ENCODE measurements at regions not wholly inside any gene's neighbourhood (a gene's known extent, or its start where the extent isn't known, plus 50 kb on each side); places are given as distances from the start of the nearest gene placed in this dataset.

GRCh38 chr1:90176530-90176929 lies 181.6 kb downstream of the ZNF326 start:
- H3K27me3 ChIP-seq (ENCODE audit: insufficient read depth, low read length): no peaks in the 10 kb centered on the region
- no peaks in the 10 kb centered on the region for H3K9me2 ChIP-seq (ENCODE audit: low read depth, low read length)
- no peak overlapping the region for H3K4me3 ChIP-seq (ENCODE audit: low read depth, low read length, poor library complexity, severe bottlenecking)
- TF ChIP-seq EZH2 (IDR thresholded peaks at IDR 0.05; ENCODE audit: borderline replicate concordance, low read length): no peak
- TF ChIP-seq CTCF (IDR thresholded peaks at IDR 0.05; ENCODE audit: low read length): no peak
- no peaks in the 10 kb centered on the region for H3K79me2 ChIP-seq (ENCODE audit: insufficient read depth, low read length)
- H3F3A ChIP-seq (ENCODE audit: insufficient read depth, low read length): no peaks in the 10 kb centered on the region
- no peak overlapping the region for H3K4me2 ChIP-seq (ENCODE audit: low read length)
- no peak overlapping the region for H3K9ac ChIP-seq (ENCODE audit: low read length)
- no peaks in the 10 kb centered on the region for H3K36me3 ChIP-seq (ENCODE audit: insufficient read depth, low read length)
- no peaks in the 10 kb centered on the region for H3K4me1 ChIP-seq (ENCODE audit: insufficient read depth, low read length, severe bottlenecking)
- no peak overlapping the region for H3K27ac ChIP-seq (ENCODE audit: low read depth, low read length, poor library complexity, severe bottlenecking)
- H4K20me1 ChIP-seq (ENCODE audit: insufficient read depth, low read length): no peaks in the 10 kb centered on the region
- no peaks in the 10 kb centered on the region for H3K9me3 ChIP-seq (ENCODE audit: low read length)
- no peak overlapping the region for H2AFZ ChIP-seq (ENCODE audit: low read length)

GRCh38 chr1:90175490-90176167 lies 180.7 kb downstream of the ZNF326 start:
- no peak overlapping the region for H2AFZ ChIP-seq (ENCODE audit: low read length)
- no peaks in the 10 kb centered on the region for H3K79me2 ChIP-seq (ENCODE audit: insufficient read depth, low read length)
- no peak overlapping the region for H3K4me2 ChIP-seq (ENCODE audit: low read length)
- H3K27ac ChIP-seq (ENCODE audit: low read depth, low read length, poor library complexity, severe bottlenecking): no peak overlapping the region
- H3K27me3 ChIP-seq (ENCODE audit: insufficient read depth, low read length): no peaks in the 10 kb centered on the region
- no peaks in the 10 kb centered on the region for H4K20me1 ChIP-seq (ENCODE audit: insufficient read depth, low read length)
- H3K36me3 ChIP-seq (ENCODE audit: insufficient read depth, low read length): no peaks in the 10 kb centered on the region
- no peaks in the 10 kb centered on the region for H3F3A ChIP-seq (ENCODE audit: insufficient read depth, low read length)
- H3K4me3 ChIP-seq (ENCODE audit: low read depth, low read length, poor library complexity, severe bottlenecking): no peak overlapping the region
- H3K4me1 ChIP-seq (ENCODE audit: insufficient read depth, low read length, severe bottlenecking): no peaks in the 10 kb centered on the region
- H3K9ac ChIP-seq (ENCODE audit: low read length): no peak overlapping the region
- TF ChIP-seq CTCF (IDR thresholded peaks at IDR 0.05; ENCODE audit: low read length): no peak
- no peak for TF ChIP-seq EZH2 (IDR thresholded peaks at IDR 0.05; ENCODE audit: borderline replicate concordance, low read length)
- H3K9me3 ChIP-seq (ENCODE audit: low read length): no peaks in the 10 kb centered on the region
- H3K9me2 ChIP-seq (ENCODE audit: low read depth, low read length): no peaks in the 10 kb centered on the region

- no peak overlapping the region for H3K4me2 ChIP-seq (ENCODE audit: low read length)
- H2AFZ ChIP-seq (ENCODE audit: low read length): no peak overlapping the region
- TF ChIP-seq EZH2 (IDR thresholded peaks at IDR 0.05; ENCODE audit: borderline replicate concordance, low read length): no peak
- H3K4me1 ChIP-seq (ENCODE audit: insufficient read depth, low read length, severe bottlenecking): no peaks in the 10 kb centered on the region
- no peaks in the 10 kb centered on the region for H3K9me3 ChIP-seq (ENCODE audit: low read length)
- no peaks in the 10 kb centered on the region for H3K36me3 ChIP-seq (ENCODE audit: insufficient read depth, low read length)
- no peak overlapping the region for H3K4me3 ChIP-seq (ENCODE audit: low read depth, low read length, poor library complexity, severe bottlenecking)
- no peaks in the 10 kb centered on the region for H3K27me3 ChIP-seq (ENCODE audit: insufficient read depth, low read length)
- H3K27ac ChIP-seq (ENCODE audit: low read depth, low read length, poor library complexity, severe bottlenecking): no peak overlapping the region
- H3K9ac ChIP-seq (ENCODE audit: low read length): no peak overlapping the region
- H3K79me2 ChIP-seq (ENCODE audit: insufficient read depth, low read length): no peaks in the 10 kb centered on the region
- no peaks in the 10 kb centered on the region for H4K20me1 ChIP-seq (ENCODE audit: insufficient read depth, low read length)
- H3F3A ChIP-seq (ENCODE audit: insufficient read depth, low read length): no peaks in the 10 kb centered on the region
- H3K9me2 ChIP-seq (ENCODE audit: low read depth, low read length): no peaks in the 10 kb centered on the region
Observed at GRCh38 chr1:90174246-90174645, 179.3 kb downstream of the ZNF326 start.

- Histone ChIP-seq H3K36me3 (ENCODE audit: insufficient read depth, low read length) (no peaks in the 10 kb centered on the region), H3K9ac (ENCODE audit: low read length) (no peak overlapping the region), H3K4me1 (ENCODE audit: insufficient read depth, low read length, severe bottlenecking) (no peaks in the 10 kb centered on the region), H3K27me3 (ENCODE audit: insufficient read depth, low read length) (no peaks in the 10 kb centered on the region), H3K4me3 (ENCODE audit: low read depth, low read length, poor library complexity, severe bottlenecking) (no peak overlapping the region), H3K9me3 (ENCODE audit: low read length) (no peaks in the 10 kb centered on the region), H3K79me2 (ENCODE audit: insufficient read depth, low read length) (no peaks in the 10 kb centered on the region), H3K27ac (ENCODE audit: low read depth, low read length, poor library complexity, severe bottlenecking) (no peak overlapping the region), H4K20me1 (ENCODE audit: insufficient read depth, low read length) (no peaks in the 10 kb centered on the region), H3K9me2 (ENCODE audit: low read depth, low read length) (no peaks in the 10 kb centered on the region), H3K4me2 (ENCODE audit: low read length) (no peak overlapping the region), H2AFZ (ENCODE audit: low read length) (no peak overlapping the region), H3F3A (ENCODE audit: insufficient read depth, low read length) (no peaks in the 10 kb centered on the region)
- no peak for TF ChIP-seq EZH2 (IDR thresholded peaks at IDR 0.05; ENCODE audit: borderline replicate concordance, low read length)
Observed at GRCh38 chr1:90162216-90162615, 167.3 kb downstream of the ZNF326 start.
